GM18858 (cell line): ENCODE measurements at regions not wholly inside any gene's neighbourhood (a gene's known extent, or its start where the extent isn't known, plus 50 kb on each side); places are given as distances from the start of the nearest gene placed in this dataset.

ENCODE experiments used
- ATAC-seq: cut with Tn5 transposase; IDR thresholded peaks from one replicate; pipeline ENCODE4 v1.9.1; 2021; ENCODE audit not compliant: unreplicated experiment

- no peak for ATAC-seq
Measured at GRCh38 chr2:129619471-129619870, 360.0 kb upstream of the RAB6C start.

- no peak for ATAC-seq
Measured at GRCh38 chr2:129620411-129620810, 359.1 kb upstream of the RAB6C start.

- ATAC-seq = no peak
Measured at GRCh38 chr2:129623783-129624182, 355.7 kb upstream of the RAB6C start.

- no peak for ATAC-seq
Measured at GRCh38 chr2:129627437-129627836, 352.0 kb upstream of the RAB6C start.

- no peak for ATAC-seq
Measured at GRCh38 chr2:129636692-129637091, 342.8 kb upstream of the RAB6C start.

- no peak for ATAC-seq
Measured at GRCh38 chr2:129641371-129641770, 338.1 kb upstream of the RAB6C start.

- no peak for ATAC-seq
Measured at GRCh38 chr2:129642526-129643043, 336.9 kb upstream of the RAB6C start.

- no peak for ATAC-seq
Measured at GRCh38 chr2:129645335-129645734, 334.1 kb upstream of the RAB6C start.

- ATAC-seq = no peak
Measured at GRCh38 chr2:129646107-129646506, 333.4 kb upstream of the RAB6C start.

- ATAC-seq = no peak
Measured at GRCh38 chr2:129653246-129653645, 326.2 kb upstream of the RAB6C start.

- no peak for ATAC-seq
Measured at GRCh38 chr2:129654331-129654730, 325.1 kb upstream of the RAB6C start.

- no peak for ATAC-seq
Measured at GRCh38 chr2:129656081-129656598, 323.3 kb upstream of the RAB6C start.

GRCh38 chr2:129658430-129658829, 321.0 kb upstream of the RAB6C start:
- no peak for ATAC-seq

- no peak for ATAC-seq
Measured at GRCh38 chr2:129661935-129662334, 317.5 kb upstream of the RAB6C start.

- no peak for ATAC-seq
Measured at GRCh38 chr2:129667577-129667976, 311.9 kb upstream of the RAB6C start.

GRCh38 chr2:129672521-129672920, 306.9 kb upstream of the RAB6C start:
- ATAC-seq = no peak

GRCh38 chr2:129673234-129673633, 306.2 kb upstream of the RAB6C start:
- ATAC-seq = no peak

GRCh38 chr2:129673847-129674711, 305.4 kb upstream of the RAB6C start:
- ATAC-seq = peak; percentile 70

- ATAC-seq = no peak
Measured at GRCh38 chr2:129678751-129679150, 300.7 kb upstream of the RAB6C start.

- no peak for ATAC-seq
Measured at GRCh38 chr2:129681788-129682187, 297.7 kb upstream of the RAB6C start.

- ATAC-seq = no peak
Measured at GRCh38 chr2:129689653-129690448, 289.6 kb upstream of the RAB6C start.

- no peak for ATAC-seq
Measured at GRCh38 chr2:129695496-129695895, 284.0 kb upstream of the RAB6C start.
